Astrocyte (in vitro differentiated cells and primary cell): ENCODE measurements at regions not wholly inside any gene's neighbourhood (a gene's known extent, or its start where the extent isn't known, plus 50 kb on each side); places are given as distances from the start of the nearest gene placed in this dataset.

ENCODE experiments used
- CTCF ChIP-seq: IDR thresholded peaks from 2 replicates; pipeline ENCODE4 v1.5.1; 2011; ENCODE audit warnings: low read depth, mild to moderate bottlenecking, inconsistent platforms, low read length, moderate library complexity; ENCODE audit not compliant: insufficient read depth
- EZH2 ChIP-seq: IDR thresholded peaks from 2 replicates; pipeline ENCODE4 v1.6.1; 2012; ENCODE audit warnings: mild to moderate bottlenecking, low read length, inconsistent platforms; ENCODE audit not compliant: insufficient read depth

- TF ChIP-seq CTCF (no peak), EZH2 (no peak)
Observed at GRCh38 chr13:106159295-106160195, 375.9 kb downstream of the EFNB2 start.
